Liver (tissue), 7 donors: ENCODE measurements at regions not wholly inside any gene's neighbourhood (a gene's known extent, or its start where the extent isn't known, plus 50 kb on each side); places are given as distances from the start of the nearest gene placed in this dataset.

Source experiments
- DNase-seq: peaks from one replicate; pipeline ENCODE4 v3.0.0-alpha.2; 2017; ENCODE audit warnings: low spot score
- H3K27ac ChIP-seq, 2 donors: one replicate each; pipeline ENCODE4 v1.7.0; 2013; ENCODE audit warnings: inconsistent platforms in 2 of 2, low read length in 2 of 2, control low read depth in 1 of 2, low read depth in 1 of 2, mild to moderate bottlenecking in 1 of 2
- H3K27me3 ChIP-seq, 4 donors: one replicate each; pipeline versions ENCODE4 v1.6.1 to v1.7.0; 2013; ENCODE audit warnings: low read length in 3 of 4, inconsistent platforms in 1 of 4, mild to moderate bottlenecking in 1 of 4, moderate library complexity in 1 of 4; ENCODE audit not compliant: control insufficient read depth in 4 of 4, insufficient read depth in 4 of 4
- H3K36me3 ChIP-seq, 4 donors: one replicate each; pipeline versions ENCODE4 v1.6.1 to v1.7.0; 2013; ENCODE audit warnings: low read length in 3 of 4, mild to moderate bottlenecking in 3 of 4, low read depth in 1 of 4, moderate library complexity in 1 of 4; ENCODE audit not compliant: control insufficient read depth in 4 of 4, insufficient read depth in 3 of 4
- H3K4me1 ChIP-seq, 4 donors: one replicate each; pipeline versions ENCODE4 v1.6.1 to v1.7.0; 2013; ENCODE audit warnings: low read length in 3 of 4, mild to moderate bottlenecking in 3 of 4, moderate library complexity in 1 of 4; ENCODE audit not compliant: control insufficient read depth in 4 of 4, insufficient read depth in 4 of 4
- H3K4me3 ChIP-seq, 3 donors: one replicate each; pipeline versions ENCODE4 v1.6.1 to v1.7.0; 2013; ENCODE audit warnings: low read length in 3 of 3, control low read depth in 1 of 3, low read depth in 1 of 3, mild to moderate bottlenecking in 1 of 3
- H3K9ac ChIP-seq, 2 donors: one replicate each; pipeline ENCODE4 v1.7.0; 2013; ENCODE audit warnings: low read length in 2 of 2, mild to moderate bottlenecking in 2 of 2, moderate library complexity in 2 of 2, control low read depth in 1 of 2, low read depth in 1 of 2
- H3K9me3 ChIP-seq, 4 donors: one replicate each; pipeline versions ENCODE4 v1.6.1 to v1.7.0; 2013; ENCODE audit warnings: low read length in 3 of 4; ENCODE audit not compliant: control insufficient read depth in 4 of 4
- EGR1 ChIP-seq, 2 donors: IDR thresholded peaks; 2 replicates each; pipeline ENCODE4 v1.6.1; 2016 to 2018; ENCODE audit warnings: antibody characterized with exemption in 2 of 2, low read depth in 2 of 2
- FOXA1 ChIP-seq: IDR thresholded peaks from 2 replicates; pipeline ENCODE4 v1.6.1; 2016; ENCODE audit warnings: antibody characterized with exemption
- FOXA2 ChIP-seq: IDR thresholded peaks from 2 replicates; pipeline ENCODE4 v1.6.1; 2016; ENCODE audit warnings: antibody characterized with exemption
- GABPA ChIP-seq, 2 donors: IDR thresholded peaks in 1 of 2; conservative IDR thresholded peaks in 1 of 2; 2 replicates each; pipeline ENCODE4 v1.6.1; 2016; ENCODE audit warnings: antibody characterized with exemption in 2 of 2, mild to moderate bottlenecking in 1 of 2, moderate library complexity in 1 of 2
- HNF4A ChIP-seq, 2 donors: conservative IDR thresholded peaks; 2 replicates each; pipeline ENCODE4 v1.6.1; 2016; ENCODE audit warnings: antibody characterized with exemption in 2 of 2, mild to moderate bottlenecking in 2 of 2
- HNF4G ChIP-seq: IDR thresholded peaks from 2 replicates; pipeline ENCODE4 v1.6.1; 2016; ENCODE audit warnings: antibody characterized with exemption
- JUND ChIP-seq, 2 donors: IDR thresholded peaks; 2 replicates each; pipeline ENCODE4 v1.6.1; 2016; ENCODE audit warnings: antibody characterized with exemption in 2 of 2
- NR2F2 ChIP-seq: IDR thresholded peaks from 2 replicates; pipeline ENCODE4 v1.6.1; 2016; ENCODE audit warnings: antibody characterized with exemption
- RAD21 ChIP-seq, 2 donors: IDR thresholded peaks; 2 replicates each; pipeline ENCODE4 v1.6.1; 2016; ENCODE audit warnings: antibody characterized with exemption in 2 of 2, mild to moderate bottlenecking in 2 of 2
- REST ChIP-seq: IDR thresholded peaks from 2 replicates; pipeline ENCODE4 v1.6.1; 2016; ENCODE audit warnings: antibody characterized with exemption, mild to moderate bottlenecking
- RXRA ChIP-seq, 2 donors: IDR thresholded peaks; 2 replicates each; pipeline ENCODE4 v1.6.1; 2017 to 2018; ENCODE audit warnings: antibody characterized with exemption in 2 of 2, mild to moderate bottlenecking in 1 of 2
- SP1 ChIP-seq: IDR thresholded peaks from 2 replicates; pipeline ENCODE4 v1.6.1; 2018; ENCODE audit warnings: antibody characterized with exemption, mild to moderate bottlenecking
- TAF1 ChIP-seq: conservative IDR thresholded peaks from 2 replicates; pipeline ENCODE4 v1.6.1; 2016; ENCODE audit warnings: antibody characterized with exemption, mild to moderate bottlenecking
- YY1 ChIP-seq: IDR thresholded peaks from 2 replicates; pipeline ENCODE4 v1.6.1; 2016; ENCODE audit warnings: antibody characterized with exemption, mild to moderate bottlenecking
- WGBS: extraction: QIAGEN DNeasy Blood & Tissue Kit; methylation state at CpG from one replicate; pipeline ENCODE4 v1.1.7; 2013; 5-methylcytosine and 5-hydroxymethylcytosine counted together
- TF ChIP-seq, protein P1 (sequence below): IDR thresholded peaks from 2 replicates; pipeline ENCODE4 v1.6.1; 2016; ENCODE audit warnings: antibody characterized with exemption
- TF ChIP-seq, protein P2 (sequence below): IDR thresholded peaks from 2 replicates; pipeline ENCODE4 v1.6.1; 2016; ENCODE audit warnings: antibody characterized with exemption
- donor health status: healthy.
- donor health status: healthy.
- donor health status: healthy.
- donor health status: healthy.

DNA sequence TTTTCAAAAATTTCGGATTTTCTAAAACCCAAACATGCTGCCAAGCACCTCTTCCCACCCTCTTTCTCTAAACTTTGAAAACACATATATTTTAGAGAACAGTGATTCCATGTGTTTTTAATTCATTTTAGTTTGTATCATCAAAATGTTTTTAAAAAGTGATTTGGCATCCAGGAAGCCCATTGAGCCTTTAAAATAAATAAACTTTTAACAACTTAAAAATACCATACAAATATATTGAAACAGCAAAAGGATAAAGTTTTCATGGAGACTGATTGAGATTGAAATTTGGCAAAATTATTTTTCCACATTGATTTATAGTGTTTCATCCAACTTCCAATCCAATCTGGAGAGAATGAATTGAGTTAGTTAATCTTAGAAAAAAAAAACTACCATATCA is 374.7 kb downstream of the CD109 start:
- Histone ChIP-seq H3K27ac (no peak overlapping the region), H3K9ac (no peak overlapping the region), H3K4me1 (no peaks in the 10 kb centered on the region), H3K9me3 (no peaks in the 10 kb centered on the region), H3K4me3 (no peak overlapping the region), H3K36me3 (no peaks in the 10 kb centered on the region), H3K27me3 (peaks cover 0 to 8% (median 0%) of the 10 kb centered on the region in 4 donors)
- no peak for DNase-seq
- 65% methylated on average over 1 of the region's 1 CpG for WGBS
- TF ChIP-seq JUND (IDR thresholded peaks at IDR 0.05), result no peak
- no peak for TF ChIP-seq RAD21 (IDR thresholded peaks at IDR 0.05)
- TF ChIP-seq TAF1, result no peak
- no peak for TF ChIP-seq SP1
- no peak for TF ChIP-seq REST
- TF ChIP-seq GABPA (IDR thresholded peaks at IDR 0.05 in 1 of 2, conservative IDR thresholded peaks at IDR 0.05 in 1 of 2), result no peak

DNA sequence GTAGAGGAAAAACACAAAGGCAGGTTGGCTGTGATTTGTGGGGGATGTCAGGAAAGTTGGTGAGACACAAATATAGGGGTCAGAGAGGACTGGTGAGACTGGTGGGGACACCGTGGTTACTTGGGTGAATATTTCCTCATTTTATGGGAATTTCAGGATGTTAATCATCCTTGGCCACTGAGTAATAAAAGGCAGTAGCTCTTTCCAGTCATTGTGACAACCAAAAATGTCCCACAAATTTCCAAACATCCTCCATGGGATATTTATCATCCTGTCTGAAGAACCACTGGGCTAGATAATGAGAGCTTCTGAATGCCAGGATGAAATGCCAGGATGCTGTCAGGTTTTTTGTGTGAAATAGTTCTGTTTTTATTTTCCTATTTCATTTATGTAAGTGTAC is 374.1 kb downstream of the CD109 start:
- Histone ChIP-seq H3K36me3 (no peaks in the 10 kb centered on the region), H3K9me3 (no peaks in the 10 kb centered on the region), H3K4me1 (no peaks in the 10 kb centered on the region), H3K4me3 (no peak overlapping the region), H3K27me3 (peaks cover 0 to 8% (median 0%) of the 10 kb centered on the region in 4 donors), H3K27ac (no peak overlapping the region), H3K9ac (no peak overlapping the region)
- WGBS, result 71% methylated on average over 1 of the region's 1 CpG
- DNase-seq, result no peak
- TF ChIP-seq NR2F2 (no peak), GABPA (IDR thresholded peaks at IDR 0.05 in 1 of 2, conservative IDR thresholded peaks at IDR 0.05 in 1 of 2) (no peak)

DNA sequence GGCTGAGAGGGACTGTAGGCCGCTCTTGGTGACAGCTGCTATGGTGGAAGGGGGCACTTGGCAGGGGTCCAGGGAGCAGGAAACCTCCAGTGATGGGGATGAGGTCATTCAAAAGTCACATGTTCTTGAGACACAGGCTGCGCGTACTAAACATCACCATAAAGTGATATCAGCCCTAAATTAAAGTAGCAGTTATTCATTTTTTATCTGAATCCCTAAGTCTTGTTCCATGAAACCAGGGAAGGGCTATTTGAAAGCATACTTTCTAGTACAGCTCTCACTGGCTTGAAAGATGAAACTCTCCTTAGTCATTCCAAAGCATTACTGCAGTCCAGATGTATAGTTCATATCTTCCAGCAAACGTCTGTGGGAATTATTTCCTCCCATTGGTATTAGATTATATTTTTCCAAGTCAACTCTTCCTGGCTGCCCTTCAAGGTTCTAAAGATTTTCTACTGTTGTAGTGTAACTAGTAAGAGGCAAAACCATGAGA is 373.1 kb downstream of the CD109 start:
- Histone ChIP-seq H3K27me3 (peaks cover 0 to 8% (median 0%) of the 10 kb centered on the region in 4 donors), H3K4me1 (no peaks in the 10 kb centered on the region), H3K4me3 (no peak overlapping the region), H3K9me3 (no peaks in the 10 kb centered on the region), H3K36me3 (no peaks in the 10 kb centered on the region), H3K9ac (no peak overlapping the region), H3K27ac (no peak overlapping the region)
- TF ChIP-seq TAF1 (no peak), HNF4G (no peak), RAD21 (IDR thresholded peaks at IDR 0.05) (no peak), EGR1 (IDR thresholded peaks at IDR 0.05; ENCODE audit: low read depth in 2 of 2) (no peak), GABPA (IDR thresholded peaks at IDR 0.05 in 1 of 2, conservative IDR thresholded peaks at IDR 0.05 in 1 of 2) (no peak), REST (no peak), YY1 (no peak), FOXA1 (no peak), HNF4A (conservative IDR thresholded peaks at IDR 0.05) (no peak), FOXA2 (no peak), RXRA (IDR thresholded peaks at IDR 0.05) (no peak), SP1 (no peak), JUND (IDR thresholded peaks at IDR 0.05) (no peak)
- TF ChIP-seq, protein P1, sequence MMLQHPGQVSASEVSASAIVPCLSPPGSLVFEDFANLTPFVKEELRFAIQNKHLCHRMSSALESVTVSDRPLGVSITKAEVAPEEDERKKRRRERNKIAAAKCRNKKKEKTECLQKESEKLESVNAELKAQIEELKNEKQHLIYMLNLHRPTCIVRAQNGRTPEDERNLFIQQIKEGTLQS, result no peak
- TF ChIP-seq, protein P2, sequence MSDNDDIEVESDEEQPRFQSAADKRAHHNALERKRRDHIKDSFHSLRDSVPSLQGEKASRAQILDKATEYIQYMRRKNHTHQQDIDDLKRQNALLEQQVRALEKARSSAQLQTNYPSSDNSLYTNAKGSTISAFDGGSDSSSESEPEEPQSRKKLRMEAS, result no peak
- no peak for DNase-seq
- WGBS, result 79% methylated on average over 4 of the region's 4 CpGs
